HuH-7 (cell line): ENCODE measurements at regions not wholly inside any gene's neighbourhood (a gene's known extent, or its start where the extent isn't known, plus 50 kb on each side); places are given as distances from the start of the nearest gene placed in this dataset.

Source experiments
- DNase-seq: peaks from one replicate; pipeline ENCODE4 v3.0.0; 2011; ENCODE audit warnings: low spot score

GRCh38 chr2:76579911-76580310 lies 869.2 kb upstream of the GCFC2 start:
- DNase-seq = no peak

- no peak for DNase-seq
Measured at GRCh38 chr2:76572981-76573380, 862.3 kb upstream of the GCFC2 start.

GRCh38 chr2:76569819-76570218 lies 859.1 kb upstream of the GCFC2 start:
- no peak for DNase-seq

GRCh38 chr2:76567478-76567877 lies 856.8 kb upstream of the GCFC2 start:
- DNase-seq = no peak

- DNase-seq = no peak
Measured at GRCh38 chr2:76564734-76565133, 854.0 kb upstream of the GCFC2 start.

GRCh38 chr2:76563730-76564129 lies 853.0 kb upstream of the GCFC2 start:
- no peak for DNase-seq

GRCh38 chr2:76558157-76558556 lies 847.4 kb upstream of the GCFC2 start:
- no peak for DNase-seq

GRCh38 chr2:76556018-76556417 lies 845.3 kb upstream of the GCFC2 start:
- no peak for DNase-seq

GRCh38 chr2:76546207-76546606 lies 835.5 kb upstream of the GCFC2 start:
- DNase-seq = no peak

GRCh38 chr2:76544901-76545300 lies 834.2 kb upstream of the GCFC2 start:
- no peak for DNase-seq

- no peak for DNase-seq
Measured at GRCh38 chr2:76517574-76517909, 806.8 kb upstream of the GCFC2 start.

GRCh38 chr2:76516861-76517573 lies 806.3 kb upstream of the GCFC2 start:
- DNase-seq = no peak

GRCh38 chr2:76512201-76512820 lies 801.6 kb upstream of the GCFC2 start:
- no peak for DNase-seq

GRCh38 chr2:76506538-76506937 lies 795.8 kb upstream of the GCFC2 start:
- DNase-seq = no peak

GRCh38 chr2:76501641-76502040 lies 790.9 kb upstream of the GCFC2 start:
- DNase-seq = no peak

GRCh38 chr2:76498360-76498759 lies 787.6 kb upstream of the GCFC2 start:
- DNase-seq = no peak

- DNase-seq = no peak
Measured at GRCh38 chr2:76491503-76491902, 780.8 kb upstream of the GCFC2 start.

GRCh38 chr2:76478266-76479035 lies 767.7 kb upstream of the GCFC2 start:
- DNase-seq = no peak

- no peak for DNase-seq
Measured at GRCh38 chr2:76472946-76473345, 762.2 kb upstream of the GCFC2 start.

GRCh38 chr2:76469066-76469465 lies 758.4 kb upstream of the GCFC2 start:
- no peak for DNase-seq

GRCh38 chr2:76467326-76467725 lies 756.6 kb upstream of the GCFC2 start:
- no peak for DNase-seq

- no peak for DNase-seq
Measured at GRCh38 chr2:76464310-76464709, 753.6 kb upstream of the GCFC2 start.

GRCh38 chr2:76461431-76461830 lies 750.7 kb upstream of the GCFC2 start:
- no peak for DNase-seq
